GM23248 (cell line): ENCODE measurements at regions not wholly inside any gene's neighbourhood (a gene's known extent, or its start where the extent isn't known, plus 50 kb on each side); places are given as distances from the start of the nearest gene placed in this dataset.

Experiments used
- EZH2 ChIP-seq: fragments of 200-600 bp; sonication (generic); IDR thresholded peaks from 2 replicates; pipeline ENCODE4 v1.6.1; 2018; ENCODE audit warnings: antibody characterized with exemption, mild to moderate bottlenecking; ENCODE audit not compliant: insufficient read depth, poor library complexity, severe bottlenecking
- EZH2phosphoT487 ChIP-seq: fragments of 200-600 bp; sonication (generic); IDR thresholded peaks from 2 replicates; pipeline ENCODE4 v1.6.1; 2018; ENCODE audit warnings: antibody characterized with exemption, moderate library complexity, mild to moderate bottlenecking, low read depth; ENCODE audit not compliant: insufficient read depth

DNA sequence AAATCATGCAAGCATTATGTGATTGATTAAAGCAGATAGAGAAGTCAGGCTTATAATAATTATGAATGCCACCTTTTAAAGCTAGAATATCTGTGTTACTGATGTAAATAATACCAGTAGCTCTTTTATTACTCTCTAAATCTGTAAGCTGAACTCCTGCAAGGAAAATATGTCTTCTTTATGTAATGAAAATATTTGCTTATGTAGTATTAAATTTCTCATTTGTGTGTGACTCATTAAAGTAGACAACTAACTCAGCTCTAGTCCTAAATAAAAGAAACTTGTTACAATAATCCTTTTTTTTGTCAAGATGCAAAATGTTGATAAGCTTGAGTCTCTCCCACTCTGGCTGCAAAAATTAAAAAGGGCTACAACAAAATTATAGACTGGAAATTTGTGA is 137.7 kb upstream of the FAT1 start:
- TF ChIP-seq EZH2phosphoT487: no peak
- no peak for TF ChIP-seq EZH2
